Central memory CD4-positive, alpha-beta T cell (primary cell): ENCODE measurements at regions not wholly inside any gene's neighbourhood (a gene's known extent, or its start where the extent isn't known, plus 50 kb on each side); places are given as distances from the start of the nearest gene placed in this dataset.

ENCODE experiments used
- DNase-seq: peaks from one replicate; pipeline ENCODE4 v3.0.0; 2022

GRCh38 chr13:99859178-99860177, 112.1 kb downstream of the ZIC5 start:
- peak; percentile 8 for DNase-seq

GRCh38 chr13:99857738-99858137, 113.8 kb downstream of the ZIC5 start:
- DNase-seq = no peak

- DNase-seq = no peak
These were observed 115.8 kb downstream of the ZIC5 start for GRCh38 chr13:99855526-99856420.

GRCh38 chr13:99854366-99854765, 117.2 kb downstream of the ZIC5 start:
- no peak for DNase-seq

GRCh38 chr13:99847318-99847750, 124.2 kb downstream of the ZIC5 start:
- no peak for DNase-seq

- no peak for DNase-seq
These were observed 126.2 kb downstream of the ZIC5 start for GRCh38 chr13:99845161-99845874.

GRCh38 chr13:99844421-99844820, 127.1 kb downstream of the ZIC5 start:
- no peak for DNase-seq

- DNase-seq = no peak
These were observed 127.7 kb downstream of the ZIC5 start for GRCh38 chr13:99843872-99844271.

- DNase-seq = no peak
These were observed 129.2 kb downstream of the ZIC5 start for GRCh38 chr13:99842405-99842804.

GRCh38 chr13:99836291-99836690, 135.3 kb downstream of the ZIC5 start:
- no peak for DNase-seq

- DNase-seq = no peak
These were observed 136.1 kb downstream of the ZIC5 start for GRCh38 chr13:99835442-99835841.

- no peak for DNase-seq
These were observed 137.3 kb downstream of the ZIC5 start for GRCh38 chr13:99834246-99834645.

- DNase-seq = no peak
These were observed 139.2 kb downstream of the ZIC5 start for GRCh38 chr13:99832347-99832746.

- DNase-seq = no peak
These were observed 140.6 kb downstream of the ZIC5 start for GRCh38 chr13:99830931-99831330.

- DNase-seq = no peak
These were observed 141.9 kb downstream of the ZIC5 start for GRCh38 chr13:99829593-99830239.

GRCh38 chr13:99829161-99829560, 142.4 kb downstream of the ZIC5 start:
- DNase-seq = no peak

- DNase-seq = no peak
These were observed 142.8 kb downstream of the ZIC5 start for GRCh38 chr13:99828735-99829134.

GRCh38 chr13:99828123-99828522, 143.4 kb downstream of the ZIC5 start:
- no peak for DNase-seq

GRCh38 chr13:99827011-99827772, 144.4 kb downstream of the ZIC5 start:
- no peak for DNase-seq

GRCh38 chr13:99823961-99824360, 147.6 kb downstream of the ZIC5 start:
- no peak for DNase-seq

- DNase-seq = no peak
These were observed 148.7 kb downstream of the ZIC5 start for GRCh38 chr13:99822820-99823219.
